Neural cell (in vitro differentiated cells): ENCODE measurements at regions not wholly inside any gene's neighbourhood (a gene's known extent, or its start where the extent isn't known, plus 50 kb on each side); places are given as distances from the start of the nearest gene placed in this dataset.

Source experiments
- H2AFZ ChIP-seq: fragments of 200-600, 300-800 bp; sonication (generic), shearing (Covaris generic); 2 replicates; pipeline ENCODE4 v1.6.0; 2014; ENCODE audit warnings: low read depth, mild to moderate bottlenecking, antibody characterized with exemption, low read length, moderate library complexity
- H3F3A ChIP-seq: fragments of 200-600 bp; shearing (Covaris generic); 2 replicates; pipeline ENCODE4 v1.6.1; 2016; ENCODE audit warnings: mild to moderate bottlenecking, moderate library complexity, mixed read lengths, antibody characterized with exemption, low read length; ENCODE audit not compliant: insufficient read depth, poor library complexity, severe bottlenecking
- H3K27ac ChIP-seq: fragments of 200-600, 300-800 bp; sonication (generic), shearing (Covaris generic); 2 replicates; pipeline ENCODE4 v1.5.1; 2014; ENCODE audit warnings: mild to moderate bottlenecking, low read length, moderate library complexity
- H3K27me3 ChIP-seq: fragments of 300-800, 200-600 bp; sonication (generic), shearing (Covaris generic); 2 replicates; pipeline ENCODE4 v1.6.0; 2014; ENCODE audit warnings: mild to moderate bottlenecking, low read depth, low read length, moderate library complexity; ENCODE audit not compliant: insufficient read depth
- H3K36me3 ChIP-seq: fragments of 300-800, 200-600 bp; sonication (generic), shearing (Covaris generic); 2 replicates; pipeline ENCODE4 v1.5.1; 2014; ENCODE audit warnings: mild to moderate bottlenecking, antibody characterized with exemption, low read length, moderate library complexity; ENCODE audit not compliant: insufficient read depth
- H3K4me2 ChIP-seq: fragments of 300-800, 200-600 bp; sonication (generic), shearing (Covaris generic); 2 replicates; pipeline ENCODE4 v1.6.0; 2014; ENCODE audit warnings: mild to moderate bottlenecking, low read length
- H3K4me3 ChIP-seq: fragments of 300-800, 200-600 bp; sonication (generic), shearing (Covaris generic); 2 replicates; pipeline ENCODE4 v1.5.1; 2014; ENCODE audit warnings: mild to moderate bottlenecking, low read length, moderate library complexity
- H3K79me2 ChIP-seq: fragments of 200-600 bp; shearing (Covaris generic); replicated peaks from 2 replicates; pipeline ENCODE4 v1.6.0; 2014; ENCODE audit warnings: mild to moderate bottlenecking, low read length, moderate library complexity; ENCODE audit not compliant: insufficient read depth
- H3K9ac ChIP-seq: fragments of 300-800, 200-600 bp; sonication (generic), shearing (Covaris generic); 2 replicates; pipeline ENCODE4 v1.6.1; 2016; ENCODE audit warnings: mild to moderate bottlenecking, low read length, mixed read lengths
- H3K9me2 ChIP-seq: fragments of 200-600 bp; shearing (Covaris generic); 2 replicates; pipeline ENCODE4 v1.6.1; 2016; ENCODE audit warnings: mild to moderate bottlenecking, low read length, mixed read lengths; ENCODE audit not compliant: insufficient read depth
- H3K9me3 ChIP-seq: fragments of 200-600, 300-800 bp; sonication (generic), shearing (Covaris generic); 2 replicates; pipeline ENCODE4 v1.6.1; 2016; ENCODE audit warnings: mild to moderate bottlenecking, mixed run types, low read length, moderate library complexity, mixed read lengths
- H4K20me1 ChIP-seq: fragments of 200-600 bp; shearing (Covaris generic); 2 replicates; pipeline ENCODE4 v1.6.1; 2016; ENCODE audit warnings: mild to moderate bottlenecking, mixed run types; ENCODE audit not compliant: insufficient read depth
- CTCF ChIP-seq: fragments of 450-650 bp; IDR thresholded peaks from 2 replicates; pipeline ENCODE4 v1.5.1; 2014; ENCODE audit warnings: antibody characterized with exemption, mild to moderate bottlenecking, moderate library complexity; ENCODE audit not compliant: poor library complexity, severe bottlenecking
- EP300 ChIP-seq: fragments of 450-650 bp; conservative IDR thresholded peaks from 2 replicates; pipeline ENCODE4 v1.6.1; 2014; ENCODE audit warnings: antibody characterized with exemption, mild to moderate bottlenecking, moderate library complexity; ENCODE audit not compliant: poor library complexity, severe bottlenecking
- EZH2 ChIP-seq: fragments of 200-600, 300-800 bp; shearing (Covaris generic), sonication (generic); IDR thresholded peaks from 2 replicates; pipeline ENCODE4 v1.6.1; 2014; ENCODE audit warnings: antibody characterized with exemption, low read length, borderline replicate concordance, mild to moderate bottlenecking; ENCODE audit not compliant: insufficient read depth, poor library complexity, severe bottlenecking
- MXI1 ChIP-seq: fragments of 450-650 bp; conservative IDR thresholded peaks from 2 replicates; pipeline ENCODE4 v1.6.1; 2014; ENCODE audit warnings: antibody characterized with exemption, mild to moderate bottlenecking; ENCODE audit not compliant: poor library complexity, severe bottlenecking
- POLR2AphosphoS5 ChIP-seq: IDR thresholded peaks from 2 replicates; pipeline ENCODE4 v1.6.1; 2012
- RAD21 ChIP-seq: fragments of 450-650 bp; conservative IDR thresholded peaks from 2 replicates; pipeline ENCODE4 v1.6.1; 2014; ENCODE audit warnings: antibody characterized with exemption, mild to moderate bottlenecking, moderate library complexity
- REST ChIP-seq: IDR thresholded peaks from 2 replicates; pipeline ENCODE4 v1.6.1; 2012; ENCODE audit warnings: borderline replicate concordance
- SMC3 ChIP-seq: fragments of 450-650 bp; conservative IDR thresholded peaks from 2 replicates; pipeline ENCODE4 v1.6.1; 2014; ENCODE audit warnings: antibody characterized with exemption, mild to moderate bottlenecking, moderate library complexity; ENCODE audit not compliant: poor library complexity
- TAF1 ChIP-seq: IDR thresholded peaks from 2 replicates; pipeline ENCODE4 v1.6.1; 2012; ENCODE audit warnings: low read depth

- TF ChIP-seq RAD21 (no peak), SMC3 (no peak), EZH2 (no peak), TAF1 (no peak), MXI1 (no peak), REST (no peak), CTCF (no peak), EP300 (no peak), POLR2AphosphoS5 (no peak)
- Histone ChIP-seq H3K27ac (no peak overlapping the region), H3K36me3 (no peaks in the 10 kb centered on the region), H4K20me1 (no peaks in the 10 kb centered on the region), H3K9me2 (no peaks in the 10 kb centered on the region), H3F3A (no peaks in the 10 kb centered on the region), H3K4me3 (no peak overlapping the region), H3K9me3 (no peaks in the 10 kb centered on the region), H3K4me2 (no peak overlapping the region), H3K9ac (no peak overlapping the region), H3K79me2 (no peaks in the 10 kb centered on the region), H3K27me3 (no peaks in the 10 kb centered on the region), H2AFZ (no peak overlapping the region)
Measured at GRCh38 chr9:28610339-28610738, 1037.1 kb upstream of the C9orf72 start.

- Histone ChIP-seq H3K4me2 (no peak overlapping the region), H3K27ac (no peak overlapping the region), H3K9me3 (no peaks in the 10 kb centered on the region), H2AFZ (no peak overlapping the region), H3K9ac (no peak overlapping the region), H3K79me2 (no peaks in the 10 kb centered on the region), H3F3A (no peaks in the 10 kb centered on the region), H3K9me2 (no peaks in the 10 kb centered on the region), H3K36me3 (no peaks in the 10 kb centered on the region), H3K27me3 (no peaks in the 10 kb centered on the region), H4K20me1 (no peaks in the 10 kb centered on the region), H3K4me3 (no peak overlapping the region)
- TF ChIP-seq RAD21 (no peak), MXI1 (no peak), EZH2 (no peak), SMC3 (no peak), REST (no peak), TAF1 (no peak), EP300 (no peak), CTCF (no peak), POLR2AphosphoS5 (no peak)
Measured at GRCh38 chr9:28616310-28616709, 1043.0 kb upstream of the C9orf72 start.
